HCT116 (cell line): ENCODE measurements at regions not wholly inside any gene's neighbourhood (a gene's known extent, or its start where the extent isn't known, plus 50 kb on each side); places are given as distances from the start of the nearest gene placed in this dataset.

Experiments used
- ATAC-seq: fragments of 200-7000 bp; cut with Tn5 transposase; 2 replicates; pipeline ENCODE4 v1.9.1; 2020; ENCODE audit warnings: mild to moderate bottlenecking, moderate library complexity
- BruUV-seq: library from RNA; stranded (reverse); fragments of 400-500 nt; replicated peaks from 2 replicates; lab custom pipeline; 2021; lab: Mats Ljungman, UMichigan
- CTCF ChIA-PET: fragments of 300-600 bp; sonication (Branson Sonifier 250); formaldehyde crosslinking; loops from one replicate; lab custom pipeline; 2021; ENCODE audit warnings: antibody characterized with exemption; lab: Charles Lee
- POLR2A ChIA-PET: fragments of 300-600, 350-600 bp; sonication (Branson Sonifier 250); formaldehyde crosslinking; loops from one replicate; lab custom pipeline; 2021; ENCODE audit warnings: antibody characterized with exemption; lab: Charles Lee
- RAD21 ChIA-PET, 2 experiments: fragments of 300-600 bp; sonication (Branson Sonifier 250); formaldehyde crosslinking; loops; one replicate each; lab custom pipeline; 2023; ENCODE audit warnings: low total read pairs in 2 of 2; ENCODE audit not compliant: uncharacterized antibody in 2 of 2, unreplicated experiment in 2 of 2, low non-redundant PET in 1 of 2; lab: Charles Lee
- DNase-seq: peaks from one replicate; pipeline ENCODE4 v3.0.0-alpha.2; 2010; ENCODE audit warnings: low read depth, low spot score
- H2AFZ ChIP-seq: fragments of 200-600 bp; shearing (Covaris generic), sonication (generic); 2 replicates; pipeline ENCODE4 v1.6.1; 2017; ENCODE audit warnings: low read depth, mixed run types, mixed read lengths, antibody characterized with exemption, low read length; ENCODE audit not compliant: poor library complexity, severe bottlenecking
- H3K27ac ChIP-seq: 2 replicates; pipeline ENCODE4 v1.5.1; 2012; ENCODE audit warnings: low read depth, low read length
- H3K27me3 ChIP-seq: fragments of 200-600 bp; sonication (generic); 2 replicates; pipeline ENCODE4 v1.6.1; 2016; ENCODE audit warnings: mixed run types, low read length, mixed read lengths; ENCODE audit not compliant: insufficient read depth
- H3K36me3 ChIP-seq, 2 experiments: fragments of 200-500 bp in 1 of 2; fragments of 200-600 bp in 1 of 2; sonication (Bioruptor generic) in 1 of 2; sonication (generic) in 1 of 2; 2 replicates each; pipeline versions ENCODE4 v1.5.1 to v1.6.1; 2014 to 2016; ENCODE audit warnings: low read length in 2 of 2, inconsistent platforms in 1 of 2, mixed read lengths in 1 of 2, mixed run types in 1 of 2; ENCODE audit not compliant: insufficient read depth in 2 of 2, control insufficient read depth in 1 of 2
- H3K4me1 ChIP-seq, 2 experiments: fragments of 200-600 bp in 1 of 2; sonication (generic) in 1 of 2; 2 replicates each; pipeline versions ENCODE4 v1.5.1 to v1.6.1; 2012 to 2017; ENCODE audit warnings: low read length in 2 of 2, inconsistent platforms in 1 of 2, mild to moderate bottlenecking in 1 of 2, mixed read lengths in 1 of 2, mixed run types in 1 of 2, moderate library complexity in 1 of 2; ENCODE audit not compliant: insufficient read depth in 2 of 2, control insufficient read depth in 1 of 2
- H3K4me2 ChIP-seq: fragments of 200-600 bp; sonication (generic); 2 replicates; pipeline ENCODE4 v1.6.1; 2017; ENCODE audit warnings: mixed run types, low read length, mixed read lengths
- H3K4me3 ChIP-seq, 2 experiments: fragments of 200-600 bp in 1 of 2; sonication (generic) in 1 of 2; replicated peaks in 1 of 2; 2 replicates each; pipeline ENCODE4 v1.5.1; 2011 to 2016; ENCODE audit warnings: low read length in 2 of 2, control low read depth in 1 of 2, low read depth in 1 of 2, mild to moderate bottlenecking in 1 of 2, mixed read lengths in 1 of 2, mixed run types in 1 of 2
- H3K79me2 ChIP-seq: fragments of 200-600 bp; sonication (generic); 2 replicates; pipeline ENCODE4 v1.6.1; 2017; ENCODE audit warnings: mild to moderate bottlenecking, mixed run types, low read length, moderate library complexity, mixed read lengths; ENCODE audit not compliant: insufficient read depth
- H3K9ac ChIP-seq: fragments of 200-600 bp; sonication (generic); 2 replicates; pipeline ENCODE4 v1.6.1; 2016; ENCODE audit warnings: low read length, mixed read lengths
- H3K9me2 ChIP-seq: fragments of 200-600 bp; sonication (generic), shearing (Covaris generic); 2 replicates; pipeline ENCODE4 v1.6.1; 2017; ENCODE audit warnings: mixed run types, mild to moderate bottlenecking, moderate library complexity; ENCODE audit not compliant: insufficient read depth
- H3K9me3 ChIP-seq, 2 experiments: fragments of 200-500 bp in 1 of 2; fragments of 200-600 bp in 1 of 2; sonication (Bioruptor generic) in 1 of 2; sonication (generic) in 1 of 2; 2 replicates each; pipeline ENCODE4 v1.6.1; 2014 to 2017; ENCODE audit warnings: low read length in 2 of 2, mixed read lengths in 2 of 2, inconsistent platforms in 1 of 2, low read depth in 1 of 2, mild to moderate bottlenecking in 1 of 2, mixed run types in 1 of 2, moderate library complexity in 1 of 2; ENCODE audit not compliant: control insufficient read depth in 1 of 2, insufficient read depth in 1 of 2
- H4K20me1 ChIP-seq: fragments of 200-600 bp; sonication (generic), shearing (Covaris generic); 2 replicates; pipeline ENCODE4 v1.6.1; 2017; ENCODE audit warnings: mixed run types, mild to moderate bottlenecking, moderate library complexity; ENCODE audit not compliant: insufficient read depth
- CBX3 ChIP-seq: IDR thresholded peaks from 2 replicates; pipeline ENCODE4 v1.6.1; 2012; ENCODE audit warnings: low read depth
- CEBPB ChIP-seq: IDR thresholded peaks from 2 replicates; pipeline ENCODE4 v1.6.1; 2012; ENCODE audit warnings: low read depth
- EGR1 ChIP-seq: IDR thresholded peaks from 2 replicates; pipeline ENCODE4 v1.6.1; 2012; ENCODE audit warnings: low read depth
- ELF1 ChIP-seq: IDR thresholded peaks from 2 replicates; pipeline ENCODE4 v1.6.1; 2012; ENCODE audit warnings: low read depth, borderline replicate concordance
- EZH2phosphoT487 ChIP-seq: fragments of 200-600 bp; IDR thresholded peaks from 2 replicates; pipeline ENCODE4 v1.6.1; 2018; ENCODE audit warnings: antibody characterized with exemption, borderline replicate concordance
- FOSL1 ChIP-seq: IDR thresholded peaks from 2 replicates; pipeline ENCODE4 v1.6.1; 2012; ENCODE audit warnings: low read depth
- POLR2A ChIP-seq: IDR thresholded peaks from 2 replicates; pipeline ENCODE4 v1.7.0; 2011; ENCODE audit warnings: borderline replicate concordance; ENCODE audit not compliant: insufficient read depth, insufficient read length; ENCODE audit errors: extremely low read depth
- POLR2AphosphoS5 ChIP-seq: IDR thresholded peaks from 2 replicates; pipeline ENCODE4 v1.6.1; 2011; ENCODE audit warnings: mild to moderate bottlenecking, low read depth, low read length, moderate library complexity
- RAD21 ChIP-seq: IDR thresholded peaks from 2 replicates; pipeline ENCODE4 v1.6.1; 2012; ENCODE audit warnings: low read depth, mild to moderate bottlenecking
- SRF ChIP-seq: IDR thresholded peaks from 2 replicates; pipeline ENCODE4 v1.6.1; 2012; ENCODE audit warnings: low read depth
- TCF7L2 ChIP-seq: IDR thresholded peaks from 2 replicates; pipeline ENCODE4 v1.7.0; 2011; ENCODE audit warnings: borderline replicate concordance, inconsistent platforms; ENCODE audit not compliant: insufficient read depth, insufficient read length; ENCODE audit errors: extremely low read depth
- YY1 ChIP-seq: IDR thresholded peaks from 2 replicates; pipeline ENCODE4 v1.6.1; 2011; ENCODE audit warnings: low read length, low read depth, moderate library complexity, mild to moderate bottlenecking; ENCODE audit not compliant: insufficient replicate concordance; ENCODE audit errors: extremely low read depth
- intact Hi-C: fragments of 100-400 bp; cut with micrococcal nuclease; formaldehyde crosslinking; loops from 2 replicates; pipeline ENCODE4 v1.10.0; 2022
- TF ChIP-seq, protein P1 (sequence below), 3 experiments: fragments of 200-600 bp in 1 of 3; sonication (generic) in 1 of 3; IDR thresholded peaks in 2 of 3; conservative IDR thresholded peaks in 1 of 3; 2 replicates each; pipeline ENCODE4 v1.5.1; 2012 to 2017; ENCODE audit warnings: low read depth in 2 of 3, low read length in 2 of 3, antibody characterized with exemption in 1 of 3, borderline replicate concordance in 1 of 3, control low read depth in 1 of 3, mild to moderate bottlenecking in 1 of 3, mixed read lengths in 1 of 3, mixed run types in 1 of 3, moderate library complexity in 1 of 3; ENCODE audit not compliant: insufficient read depth in 1 of 3
- TF ChIP-seq, protein P2 (sequence below): IDR thresholded peaks from 2 replicates; pipeline ENCODE4 v1.6.1; 2012
- TF ChIP-seq, protein P3 (sequence below): IDR thresholded peaks from 2 replicates; pipeline ENCODE4 v1.6.1; 2012
- TF ChIP-seq, protein P4 (sequence below): IDR thresholded peaks from 2 replicates; pipeline ENCODE4 v1.6.1; 2011; ENCODE audit warnings: mild to moderate bottlenecking, low read length, moderate library complexity; ENCODE audit not compliant: insufficient replicate concordance; ENCODE audit errors: extremely low read depth

DNA sequence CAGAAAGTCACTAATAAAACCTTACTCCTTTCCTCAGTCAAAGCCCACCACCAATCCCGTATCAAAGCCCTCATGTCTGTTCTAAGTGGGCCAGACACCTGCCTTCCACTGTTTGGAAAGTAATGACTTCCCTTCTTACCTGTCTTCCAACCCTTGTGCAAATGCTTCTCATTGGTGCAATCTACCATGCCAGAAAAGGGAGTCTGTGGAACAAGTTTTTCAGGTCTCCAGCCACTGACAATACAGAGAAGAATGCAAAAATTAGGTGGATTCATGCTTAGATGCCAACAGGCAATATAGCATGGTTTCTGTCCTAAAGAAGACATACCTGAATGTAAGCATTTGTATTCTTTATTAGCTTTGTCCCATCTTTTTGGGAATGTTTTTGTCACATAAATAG, 1140.6 kb upstream of the LRRTM1 start:
- intact Hi-C loops, result no loop called here
- POLR2A ChIA-PET, result no interaction called here
- H3K4me3 ChIP-seq, result no peak overlapping the region
- ATAC-seq, result no peak
- no peaks in the 10 kb centered on the region for H3K27me3 ChIP-seq
- no peaks in the 10 kb centered on the region for H3K4me1 ChIP-seq
- RAD21 ChIA-PET, result no interaction called here
- no peaks in the 10 kb centered on the region for H3K9me2 ChIP-seq
- TF ChIP-seq, protein P1, sequence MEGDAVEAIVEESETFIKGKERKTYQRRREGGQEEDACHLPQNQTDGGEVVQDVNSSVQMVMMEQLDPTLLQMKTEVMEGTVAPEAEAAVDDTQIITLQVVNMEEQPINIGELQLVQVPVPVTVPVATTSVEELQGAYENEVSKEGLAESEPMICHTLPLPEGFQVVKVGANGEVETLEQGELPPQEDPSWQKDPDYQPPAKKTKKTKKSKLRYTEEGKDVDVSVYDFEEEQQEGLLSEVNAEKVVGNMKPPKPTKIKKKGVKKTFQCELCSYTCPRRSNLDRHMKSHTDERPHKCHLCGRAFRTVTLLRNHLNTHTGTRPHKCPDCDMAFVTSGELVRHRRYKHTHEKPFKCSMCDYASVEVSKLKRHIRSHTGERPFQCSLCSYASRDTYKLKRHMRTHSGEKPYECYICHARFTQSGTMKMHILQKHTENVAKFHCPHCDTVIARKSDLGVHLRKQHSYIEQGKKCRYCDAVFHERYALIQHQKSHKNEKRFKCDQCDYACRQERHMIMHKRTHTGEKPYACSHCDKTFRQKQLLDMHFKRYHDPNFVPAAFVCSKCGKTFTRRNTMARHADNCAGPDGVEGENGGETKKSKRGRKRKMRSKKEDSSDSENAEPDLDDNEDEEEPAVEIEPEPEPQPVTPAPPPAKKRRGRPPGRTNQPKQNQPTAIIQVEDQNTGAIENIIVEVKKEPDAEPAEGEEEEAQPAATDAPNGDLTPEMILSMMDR (IDR thresholded peaks at IDR 0.05 in 2 of 3, conservative IDR thresholded peaks at IDR 0.05 in 1 of 3; ENCODE audit: borderline replicate concordance in 1 of 3, insufficient read depth in 1 of 3, low read depth in 2 of 3, low read length in 2 of 3), result no peak
- TF ChIP-seq, protein P2, sequence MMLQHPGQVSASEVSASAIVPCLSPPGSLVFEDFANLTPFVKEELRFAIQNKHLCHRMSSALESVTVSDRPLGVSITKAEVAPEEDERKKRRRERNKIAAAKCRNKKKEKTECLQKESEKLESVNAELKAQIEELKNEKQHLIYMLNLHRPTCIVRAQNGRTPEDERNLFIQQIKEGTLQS, result no peak
- TF ChIP-seq YY1 (no peak), POLR2A (no peak), CBX3 (no peak)
- TF ChIP-seq, all 23 proteins: peak for 0
- no peaks in the 10 kb centered on the region for H4K20me1 ChIP-seq
- H3K27ac ChIP-seq, result no peak overlapping the region
- H3K9ac ChIP-seq, result no peak overlapping the region
- H3K9me3 ChIP-seq, result no peaks in the 10 kb centered on the region
- no peaks in the 10 kb centered on the region for H3K79me2 ChIP-seq
- no peaks in the 10 kb centered on the region for H3K36me3 ChIP-seq
- H2AFZ ChIP-seq, result no peak overlapping the region
- BruUV-seq, result no TSS peak
- DNase-seq, result no peak
- no peak overlapping the region for H3K4me2 ChIP-seq
- CTCF ChIA-PET, result no interaction called here

DNA sequence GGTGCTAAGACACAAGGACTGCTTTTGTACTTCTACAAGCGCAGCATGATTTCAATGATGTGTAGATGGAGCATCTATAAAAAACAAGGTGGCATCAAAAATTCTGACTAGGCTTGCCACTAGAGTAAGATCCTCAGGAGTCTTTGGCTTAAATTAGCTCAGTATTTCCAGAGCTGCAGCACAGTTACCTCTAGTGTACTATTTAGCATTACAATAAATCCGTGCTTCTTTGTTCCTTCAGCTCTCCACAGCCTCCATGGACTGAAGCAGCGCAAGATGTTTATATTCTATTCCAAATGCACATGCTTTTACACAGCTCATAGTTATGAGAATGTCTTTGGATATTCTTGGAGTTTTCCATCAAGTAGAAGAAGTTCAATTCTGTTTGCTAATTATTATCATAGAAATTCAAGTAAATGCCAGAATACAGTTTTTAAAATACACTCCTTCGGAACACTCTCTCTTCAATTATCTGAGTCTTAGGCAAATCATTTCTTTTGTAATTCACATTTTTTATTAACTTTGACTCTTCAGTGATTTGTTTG, 1133.0 kb upstream of the LRRTM1 start:
- H3K4me3 ChIP-seq, result no peak overlapping the region
- DNase-seq (no peak), ATAC-seq (no peak)
- H3K9me3 ChIP-seq, result no peaks in the 10 kb centered on the region
- no peak overlapping the region for H3K9ac ChIP-seq
- H3K36me3 ChIP-seq, result no peaks in the 10 kb centered on the region
- BruUV-seq, result no TSS peak
- H3K9me2 ChIP-seq, result no peaks in the 10 kb centered on the region
- H3K79me2 ChIP-seq, result no peaks in the 10 kb centered on the region
- H3K27me3 ChIP-seq, result no peaks in the 10 kb centered on the region
- H3K4me2 ChIP-seq, result no peak overlapping the region
- no peaks in the 10 kb centered on the region for H4K20me1 ChIP-seq
- intact Hi-C loops, result no loop called here
- H2AFZ ChIP-seq, result no peak overlapping the region
- H3K27ac ChIP-seq, result no peak overlapping the region
- H3K4me1 ChIP-seq, result peaks cover 3 to 11% of the 10 kb centered on the region in 2 experiments; a peak in 3 of 4 replicates
- CTCF ChIA-PET, result no interaction called here
- POLR2A ChIA-PET, result no interaction called here
- RAD21 ChIA-PET, result no interaction called here
- TF ChIP-seq, protein P2, result no peak
- no peak for TF ChIP-seq EGR1
- TF ChIP-seq, protein P3, sequence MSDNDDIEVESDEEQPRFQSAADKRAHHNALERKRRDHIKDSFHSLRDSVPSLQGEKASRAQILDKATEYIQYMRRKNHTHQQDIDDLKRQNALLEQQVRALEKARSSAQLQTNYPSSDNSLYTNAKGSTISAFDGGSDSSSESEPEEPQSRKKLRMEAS, result no peak
- no peak for TF ChIP-seq EZH2phosphoT487
- TF ChIP-seq POLR2A, result no peak
- no peak for TF ChIP-seq RAD21
- TF ChIP-seq POLR2AphosphoS5, result no peak
- TF ChIP-seq, protein P4, sequence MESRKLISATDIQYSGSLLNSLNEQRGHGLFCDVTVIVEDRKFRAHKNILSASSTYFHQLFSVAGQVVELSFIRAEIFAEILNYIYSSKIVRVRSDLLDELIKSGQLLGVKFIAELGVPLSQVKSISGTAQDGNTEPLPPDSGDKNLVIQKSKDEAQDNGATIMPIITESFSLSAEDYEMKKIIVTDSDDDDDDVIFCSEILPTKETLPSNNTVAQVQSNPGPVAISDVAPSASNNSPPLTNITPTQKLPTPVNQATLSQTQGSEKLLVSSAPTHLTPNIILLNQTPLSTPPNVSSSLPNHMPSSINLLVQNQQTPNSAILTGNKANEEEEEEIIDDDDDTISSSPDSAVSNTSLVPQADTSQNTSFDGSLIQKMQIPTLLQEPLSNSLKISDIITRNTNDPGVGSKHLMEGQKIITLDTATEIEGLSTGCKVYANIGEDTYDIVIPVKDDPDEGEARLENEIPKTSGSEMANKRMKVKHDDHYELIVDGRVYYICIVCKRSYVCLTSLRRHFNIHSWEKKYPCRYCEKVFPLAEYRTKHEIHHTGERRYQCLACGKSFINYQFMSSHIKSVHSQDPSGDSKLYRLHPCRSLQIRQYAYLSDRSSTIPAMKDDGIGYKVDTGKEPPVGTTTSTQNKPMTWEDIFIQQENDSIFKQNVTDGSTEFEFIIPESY, result no peak
- TF ChIP-seq SRF, result no peak
- no peak for TF ChIP-seq YY1
- no peak for TF ChIP-seq TCF7L2
- no peak for TF ChIP-seq FOSL1
- TF ChIP-seq CEBPB, result no peak
- no peak for TF ChIP-seq ELF1
